ENCODE measurements at regions not wholly inside any gene's neighbourhood (a gene's known extent, or its start where the extent isn't known, plus 50 kb on each side); places are given as distances from the start of the nearest gene placed in this dataset.

DNA sequence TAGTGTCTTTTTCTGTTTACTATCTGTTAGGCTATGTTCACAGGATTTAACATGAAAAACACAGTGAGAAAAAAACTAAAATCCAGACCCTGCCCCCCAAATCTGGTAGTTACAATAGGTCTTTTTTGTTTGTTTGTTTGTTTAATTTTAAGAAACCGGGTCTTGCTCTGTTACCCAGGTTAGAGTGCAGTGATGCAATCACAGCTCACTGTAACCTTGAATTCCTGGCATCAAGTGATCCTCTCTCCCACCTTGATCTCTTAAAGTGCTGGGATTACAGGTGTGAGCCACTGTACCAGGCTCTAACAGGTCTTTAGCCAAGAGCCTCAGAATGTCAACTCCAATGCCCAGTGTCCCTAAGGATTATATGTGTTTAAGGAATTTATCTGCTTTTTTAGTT, 88.0 kb upstream of the GOLIM4 start:
- TF ChIP-seq, protein P1, sequence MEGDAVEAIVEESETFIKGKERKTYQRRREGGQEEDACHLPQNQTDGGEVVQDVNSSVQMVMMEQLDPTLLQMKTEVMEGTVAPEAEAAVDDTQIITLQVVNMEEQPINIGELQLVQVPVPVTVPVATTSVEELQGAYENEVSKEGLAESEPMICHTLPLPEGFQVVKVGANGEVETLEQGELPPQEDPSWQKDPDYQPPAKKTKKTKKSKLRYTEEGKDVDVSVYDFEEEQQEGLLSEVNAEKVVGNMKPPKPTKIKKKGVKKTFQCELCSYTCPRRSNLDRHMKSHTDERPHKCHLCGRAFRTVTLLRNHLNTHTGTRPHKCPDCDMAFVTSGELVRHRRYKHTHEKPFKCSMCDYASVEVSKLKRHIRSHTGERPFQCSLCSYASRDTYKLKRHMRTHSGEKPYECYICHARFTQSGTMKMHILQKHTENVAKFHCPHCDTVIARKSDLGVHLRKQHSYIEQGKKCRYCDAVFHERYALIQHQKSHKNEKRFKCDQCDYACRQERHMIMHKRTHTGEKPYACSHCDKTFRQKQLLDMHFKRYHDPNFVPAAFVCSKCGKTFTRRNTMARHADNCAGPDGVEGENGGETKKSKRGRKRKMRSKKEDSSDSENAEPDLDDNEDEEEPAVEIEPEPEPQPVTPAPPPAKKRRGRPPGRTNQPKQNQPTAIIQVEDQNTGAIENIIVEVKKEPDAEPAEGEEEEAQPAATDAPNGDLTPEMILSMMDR (IDR thresholded peaks at IDR 0.05), result no peak
- TF ChIP-seq POLR2A (IDR thresholded peaks at IDR 0.05), result no peak

All from adrenal gland (tissue), 5 donors.